HG02759 (cell line): ENCODE measurements at regions not wholly inside any gene's neighbourhood (a gene's known extent, or its start where the extent isn't known, plus 50 kb on each side); places are given as distances from the start of the nearest gene placed in this dataset.

ENCODE experiments used
- ATAC-seq: cut with Tn5 transposase; IDR thresholded peaks from one replicate; pipeline ENCODE4 v1.9.1; 2021; ENCODE audit warnings: mild to moderate bottlenecking, moderate library complexity; ENCODE audit not compliant: unreplicated experiment

- no peak for ATAC-seq
These were observed 54.0 kb upstream of the PRPS1L1 start for GRCh38 chr7:18081617-18082016.

DNA sequence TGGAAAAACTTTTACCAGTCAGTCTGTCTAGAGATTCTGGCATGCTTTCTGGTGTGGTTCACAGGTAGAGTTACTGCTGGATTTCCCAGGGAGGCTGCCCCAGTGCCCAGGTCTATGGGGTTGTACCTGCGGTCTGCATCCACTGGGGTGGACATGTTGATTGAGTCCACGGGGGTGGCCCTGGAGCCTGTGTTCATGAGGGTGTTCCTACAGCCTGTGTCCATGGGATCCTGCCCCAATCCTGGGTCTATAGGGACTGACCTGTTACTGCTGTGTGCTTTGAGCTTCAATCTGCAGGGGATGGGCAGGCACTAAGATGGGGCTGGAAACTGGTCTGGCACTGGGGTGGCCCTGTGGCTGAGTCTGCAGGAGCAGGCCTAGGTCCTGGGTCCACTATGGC, 54.5 kb upstream of the PRPS1L1 start:
- no peak for ATAC-seq

DNA sequence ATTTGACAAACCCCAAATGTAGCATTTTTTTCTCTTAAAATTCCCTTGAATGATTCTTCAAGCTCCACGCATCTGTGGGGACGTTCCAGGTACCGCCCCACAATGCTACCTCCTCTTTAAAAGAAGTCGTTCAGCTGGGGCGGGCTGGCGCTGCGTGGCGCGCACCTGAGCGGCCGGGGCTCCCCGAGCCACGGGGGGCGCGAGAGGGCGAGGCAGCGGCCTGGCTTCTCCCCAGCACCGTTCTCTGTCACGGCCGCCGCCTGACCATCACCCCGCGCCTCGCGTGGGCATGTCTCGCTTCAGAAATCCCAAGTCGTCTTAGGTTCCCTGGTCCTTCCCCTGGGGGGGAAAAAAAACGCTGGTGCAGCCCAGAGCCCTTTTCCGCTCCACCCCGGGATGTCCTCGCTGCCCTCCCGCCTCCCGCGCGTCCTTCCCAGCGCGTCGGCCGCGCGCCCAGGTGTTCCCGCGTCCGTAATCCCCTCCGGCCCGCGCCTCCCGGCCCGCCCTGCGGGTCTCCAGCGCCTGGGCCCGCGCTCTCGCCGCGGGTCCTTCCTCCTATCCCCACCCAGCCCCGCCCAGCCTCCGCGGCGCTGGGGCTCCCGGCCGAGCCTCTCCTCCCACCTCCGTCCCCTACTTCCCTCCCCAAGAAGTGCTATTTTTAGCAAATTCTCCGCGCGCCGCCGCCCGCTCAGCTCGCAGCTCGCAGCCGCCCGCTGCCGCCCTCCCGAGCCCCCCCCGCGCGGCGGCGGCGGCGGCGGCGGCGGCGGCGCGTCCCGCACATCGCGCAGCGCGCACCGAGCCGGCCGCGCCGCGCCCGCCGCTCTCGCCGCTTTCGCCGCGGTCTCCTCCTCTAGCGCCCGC, 58.7 kb upstream of the PRPS1L1 start:
- ATAC-seq: peak; percentile 54

DNA sequence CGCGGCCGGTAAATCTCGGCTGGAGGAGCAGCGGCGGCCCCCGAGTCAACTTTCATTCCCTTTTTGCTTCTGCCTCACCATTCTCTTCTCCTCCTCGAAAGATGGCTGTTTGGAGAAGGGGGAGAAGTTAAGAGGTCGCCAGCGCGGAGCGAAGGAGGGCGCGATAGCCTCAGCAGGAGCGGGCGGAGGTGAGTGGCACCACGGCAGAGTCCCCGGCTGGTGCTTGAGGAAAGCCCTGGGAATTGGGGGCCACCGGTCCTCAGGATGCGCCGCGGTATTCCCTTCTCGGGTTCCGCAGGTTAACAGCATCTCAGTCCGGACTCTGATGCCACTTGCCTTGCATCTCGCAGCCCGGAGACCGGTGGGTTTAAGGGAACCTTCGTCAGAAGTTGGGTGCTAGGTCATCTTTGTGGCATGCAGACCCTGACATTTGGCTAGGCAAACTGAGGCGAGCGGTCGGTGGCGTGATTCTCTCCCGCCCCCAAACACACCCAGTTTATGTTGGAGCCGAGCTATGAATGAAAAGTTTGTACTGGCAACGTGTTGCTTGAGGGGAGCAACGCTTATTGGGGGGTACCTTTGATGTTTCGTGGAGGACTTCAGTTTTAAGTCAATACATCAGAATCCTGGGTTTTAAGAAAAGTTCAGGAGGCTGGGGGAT, 59.5 kb upstream of the PRPS1L1 start:
- peak; percentile 34 for ATAC-seq

- no peak for ATAC-seq
These were observed 60.0 kb upstream of the PRPS1L1 start for GRCh38 chr7:18087687-18088078.

- no peak for ATAC-seq
These were observed 68.4 kb upstream of the PRPS1L1 start for GRCh38 chr7:18096087-18096486.

DNA sequence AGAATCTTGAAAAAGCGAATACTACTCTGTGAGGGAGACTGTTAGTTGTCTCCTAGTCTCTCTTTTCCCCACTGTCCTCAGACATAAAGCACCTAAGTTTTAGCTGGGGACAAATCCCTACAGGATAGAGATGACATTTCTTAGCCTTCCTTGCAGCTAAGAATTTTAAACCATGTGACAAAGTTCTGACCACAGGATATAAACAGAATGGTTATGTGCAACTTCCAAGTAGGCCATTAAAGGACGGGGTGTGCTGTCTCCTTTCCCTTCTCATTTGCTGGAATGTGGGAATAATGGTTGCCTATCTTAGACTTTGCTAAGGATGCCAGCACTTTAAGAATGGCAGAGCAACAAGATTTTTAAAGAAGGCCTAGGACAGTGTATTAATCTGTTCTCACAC, 74.9 kb upstream of the PRPS1L1 start:
- no peak for ATAC-seq

- no peak for ATAC-seq
These were observed 76.0 kb upstream of the PRPS1L1 start for GRCh38 chr7:18103436-18104218.

DNA sequence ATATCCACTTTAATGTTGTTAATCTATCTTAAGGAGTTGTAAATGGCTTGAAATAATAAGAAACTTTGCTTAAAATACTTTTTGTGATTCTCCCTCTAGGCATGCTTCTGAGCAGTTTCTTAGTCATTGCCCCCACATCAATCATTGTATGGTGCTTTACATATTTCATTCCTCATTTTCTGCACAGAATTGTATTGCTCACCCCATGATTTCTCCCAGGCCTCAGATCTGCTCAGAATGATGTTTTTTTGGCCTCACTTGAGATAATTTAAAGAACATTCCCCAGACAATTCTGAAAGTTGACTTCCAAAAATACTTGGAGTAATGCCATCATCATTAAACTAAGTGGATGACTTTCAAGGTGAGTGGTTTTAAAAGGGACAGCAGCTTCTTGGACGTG, 82.1 kb upstream of the PRPS1L1 start:
- no peak for ATAC-seq

DNA sequence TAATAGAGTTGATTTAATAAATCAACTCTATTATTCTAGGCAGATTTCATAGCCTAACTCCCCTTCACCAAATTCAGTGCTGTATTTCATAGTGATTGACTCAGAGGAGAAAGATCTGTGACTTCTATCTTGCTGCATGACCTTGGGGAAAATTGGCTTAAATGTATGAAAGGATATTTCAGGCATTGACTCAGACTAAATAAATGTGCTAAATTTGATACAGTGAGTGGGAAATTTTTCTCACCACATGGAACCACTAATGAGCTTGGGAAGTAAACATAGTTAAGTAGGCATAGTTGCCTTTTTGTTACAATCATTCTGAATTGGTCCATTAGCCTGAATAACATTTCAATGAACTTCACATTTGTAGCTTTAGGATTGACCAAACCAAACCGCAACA, 89.0 kb upstream of the PRPS1L1 start:
- no peak for ATAC-seq

DNA sequence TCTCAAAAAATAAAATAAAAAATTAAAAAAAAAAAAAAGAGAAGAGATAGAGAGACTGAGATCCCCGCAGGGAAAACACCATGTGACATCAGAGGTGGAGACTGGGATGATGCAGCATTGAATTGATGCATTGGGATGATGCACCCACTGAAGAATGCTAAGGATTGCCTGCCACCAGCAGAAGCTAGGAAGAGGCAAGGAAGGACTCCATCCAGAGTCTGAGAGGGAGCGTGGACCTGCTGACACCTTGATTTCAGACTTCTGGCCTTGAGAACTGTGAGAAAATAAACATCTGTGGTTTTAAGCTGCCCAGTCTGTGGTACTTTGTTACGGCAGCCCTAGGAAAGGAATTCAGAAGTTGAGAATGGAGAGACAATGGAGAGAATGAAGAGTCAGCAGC, 89.8 kb upstream of the PRPS1L1 start:
- no peak for ATAC-seq

- no peak for ATAC-seq
These were observed 92.3 kb upstream of the PRPS1L1 start for GRCh38 chr7:18119985-18120384.

DNA sequence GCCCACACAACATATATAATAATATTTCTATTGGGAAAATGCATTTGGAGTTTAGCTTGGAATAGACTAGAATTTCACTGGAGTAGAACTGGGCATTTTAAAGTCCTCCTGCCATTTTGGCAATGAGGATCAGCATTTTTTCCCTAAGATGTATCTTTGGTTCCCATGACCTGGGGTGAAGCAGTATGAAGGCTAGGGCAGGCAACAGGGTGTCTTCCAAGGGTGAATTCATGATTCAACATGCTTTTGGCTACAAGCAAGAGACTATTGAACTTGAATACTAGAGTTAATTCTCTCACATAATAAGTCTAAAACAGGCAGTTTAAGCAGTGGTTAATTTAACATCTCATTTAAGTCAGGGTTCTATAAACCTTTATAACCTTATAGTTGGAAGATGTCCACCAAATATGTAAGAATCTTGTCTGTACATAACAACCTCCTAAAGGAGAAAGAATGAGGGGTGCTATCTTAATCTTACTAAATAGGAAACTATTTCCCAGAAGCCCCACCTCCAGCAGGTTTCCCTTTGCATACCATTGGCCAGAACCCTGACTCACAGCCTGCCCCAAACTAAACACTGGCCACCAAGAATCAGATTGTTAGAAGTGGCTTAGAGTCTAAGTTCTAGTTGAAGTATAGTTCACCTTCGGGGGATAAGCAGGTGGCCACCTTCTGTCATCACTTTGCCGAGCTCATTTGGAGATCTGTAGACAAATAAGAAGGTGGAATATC, 96.0 kb upstream of the PRPS1L1 start:
- ATAC-seq: no peak

DNA sequence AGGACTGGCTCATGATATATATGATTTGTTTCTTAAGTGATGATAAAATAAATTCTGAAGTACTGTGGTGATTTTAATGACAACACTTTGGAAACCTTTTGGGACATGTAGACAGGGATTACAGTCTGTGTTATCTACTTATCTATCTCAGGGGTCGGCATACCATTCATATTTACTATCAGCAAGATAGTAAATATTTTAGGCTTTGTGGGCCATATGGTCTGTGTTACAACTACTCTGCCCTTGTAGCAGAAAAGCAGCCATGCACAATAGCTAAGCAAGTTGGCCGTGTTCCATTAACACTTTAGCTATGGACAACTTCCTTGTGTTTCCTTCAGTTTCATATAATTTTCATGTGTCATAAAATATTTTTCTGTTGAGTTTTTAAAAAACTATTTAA, 97.8 kb upstream of the PRPS1L1 start:
- ATAC-seq: no peak

GRCh38 chr7:18126281-18126680, 98.6 kb upstream of the PRPS1L1 start:
- no peak for ATAC-seq

GRCh38 chr7:18128846-18129245, 101.2 kb upstream of the PRPS1L1 start:
- no peak for ATAC-seq

- ATAC-seq: no peak
These were observed 105.2 kb upstream of the PRPS1L1 start for GRCh38 chr7:18132811-18133210.

- ATAC-seq: no peak
These were observed 106.3 kb upstream of the PRPS1L1 start for GRCh38 chr7:18133921-18134320.

GRCh38 chr7:18140943-18141342, 113.3 kb upstream of the PRPS1L1 start:
- ATAC-seq: no peak

DNA sequence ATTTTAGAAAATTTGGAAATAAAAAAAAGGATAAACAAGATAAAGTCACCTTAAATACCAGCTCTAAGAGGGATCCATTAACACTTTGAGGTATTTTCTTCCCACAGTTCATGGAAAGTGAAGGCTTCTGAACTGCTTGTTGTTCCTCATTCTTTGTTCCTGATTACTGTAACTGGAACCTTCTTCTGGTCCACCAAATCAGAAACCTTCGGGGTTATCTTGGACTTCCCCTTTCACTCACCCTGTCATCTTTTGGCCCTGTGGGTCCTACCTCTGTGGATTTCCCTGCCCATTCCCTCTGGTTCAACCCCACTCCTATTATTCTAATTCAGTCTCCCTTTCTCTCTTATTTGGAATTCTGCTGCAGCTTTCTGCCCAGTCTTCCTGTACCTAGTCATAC, 116.5 kb upstream of the PRPS1L1 start:
- ATAC-seq: peak; percentile 43

GRCh38 chr7:18145160-18145559, 117.5 kb upstream of the PRPS1L1 start:
- ATAC-seq: no peak
